DMS 273 treated with DMSO at 0.1 percent for 48 hours (cell line): ENCODE measurements at regions not wholly inside any gene's neighbourhood (a gene's known extent, or its start where the extent isn't known, plus 50 kb on each side); places are given as distances from the start of the nearest gene placed in this dataset.

ENCODE experiments used
- DNase-seq: peaks from one replicate; lab custom pipeline; 2025; lab: John Stamatoyannopoulos, UW

DNA sequence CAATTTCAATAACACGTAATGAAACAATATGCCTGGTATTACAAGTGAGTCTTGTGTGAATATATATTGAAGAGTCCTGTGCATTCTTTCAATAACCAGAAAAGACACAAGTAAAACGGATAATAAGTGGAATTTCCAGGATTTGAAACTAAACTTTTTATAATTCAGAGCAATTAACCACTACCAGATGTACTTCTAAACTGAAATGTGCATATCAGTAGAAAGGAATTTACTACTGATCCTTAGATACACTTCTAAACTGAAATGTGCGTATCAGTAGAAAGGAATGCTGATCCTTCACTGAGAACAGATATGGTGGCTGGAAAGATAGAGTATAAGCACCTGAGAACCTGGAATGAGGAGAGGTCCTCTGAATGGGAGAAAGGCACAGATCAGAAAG lies 470.9 kb upstream of the SPHKAP start:
- DNase-seq = no peak

GRCh38 chr2:228649876-228650275 lies 468.4 kb upstream of the SPHKAP start:
- DNase-seq = no peak

DNA sequence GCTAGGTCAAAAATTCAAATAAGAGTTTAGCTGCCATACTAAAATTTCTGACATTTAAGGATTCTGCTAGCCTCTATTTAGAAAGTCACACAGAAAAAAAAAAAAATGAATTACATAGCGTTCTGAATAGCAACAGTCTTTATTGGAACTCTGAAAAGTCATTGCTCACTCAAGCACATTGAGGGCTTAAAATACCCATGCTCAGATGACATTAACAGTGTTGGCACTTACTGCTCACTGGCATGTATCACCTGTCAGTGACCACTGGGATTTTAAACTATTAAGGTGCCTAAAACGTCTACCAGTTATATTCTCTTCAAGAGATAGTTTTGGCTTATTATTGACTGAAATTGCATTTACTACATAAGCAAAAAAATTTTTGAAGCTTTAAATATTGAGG lies 468.0 kb upstream of the SPHKAP start:
- no peak for DNase-seq

- no peak for DNase-seq
Observed at GRCh38 chr2:228648541-228648940, 467.1 kb upstream of the SPHKAP start.

GRCh38 chr2:228646061-228646460 lies 464.6 kb upstream of the SPHKAP start:
- no peak for DNase-seq

- no peak for DNase-seq
Observed at GRCh38 chr2:228644199-228644598, 462.7 kb upstream of the SPHKAP start.

DNA sequence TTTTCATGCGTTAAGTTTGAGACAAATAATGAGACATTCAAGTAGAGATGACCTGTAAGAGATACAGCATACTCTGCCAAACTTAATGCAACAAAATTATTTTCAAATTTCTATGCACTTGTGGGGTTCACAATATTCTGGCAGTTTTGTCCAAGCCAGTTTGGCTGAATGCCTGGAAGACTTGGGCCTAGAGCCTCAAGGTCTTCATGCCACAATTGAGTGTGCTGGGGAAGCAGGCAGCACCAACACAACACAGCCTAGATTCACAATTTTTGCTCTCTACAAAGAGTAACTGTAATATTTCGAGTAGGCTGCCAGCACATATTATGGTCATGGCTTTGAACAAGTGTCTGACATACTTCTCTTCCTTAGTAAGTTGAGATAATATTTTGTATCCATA lies 461.4 kb upstream of the SPHKAP start:
- no peak for DNase-seq

- no peak for DNase-seq
Observed at GRCh38 chr2:228630786-228631185, 449.3 kb upstream of the SPHKAP start.

GRCh38 chr2:228629251-228629650 lies 447.8 kb upstream of the SPHKAP start:
- DNase-seq = no peak

DNA sequence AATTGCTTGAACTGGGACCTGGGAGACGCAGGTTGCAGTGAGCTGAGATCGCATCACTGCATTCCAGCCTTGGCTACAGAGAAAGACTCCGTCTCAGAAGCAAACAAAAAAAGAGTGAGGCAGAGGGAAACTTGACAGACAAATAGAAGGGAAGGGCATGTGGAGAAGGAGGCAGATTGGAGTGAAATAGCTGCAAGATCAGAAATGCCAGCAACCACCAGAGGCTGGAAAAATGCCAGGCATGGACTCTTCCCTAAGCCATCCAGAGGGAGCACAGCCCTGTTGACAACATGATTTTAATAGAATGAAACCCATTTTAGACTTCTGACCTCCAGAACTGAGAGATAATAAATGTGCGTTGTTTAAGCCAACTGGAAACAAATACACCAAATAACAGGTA lies 447.2 kb upstream of the SPHKAP start:
- no peak for DNase-seq

DNA sequence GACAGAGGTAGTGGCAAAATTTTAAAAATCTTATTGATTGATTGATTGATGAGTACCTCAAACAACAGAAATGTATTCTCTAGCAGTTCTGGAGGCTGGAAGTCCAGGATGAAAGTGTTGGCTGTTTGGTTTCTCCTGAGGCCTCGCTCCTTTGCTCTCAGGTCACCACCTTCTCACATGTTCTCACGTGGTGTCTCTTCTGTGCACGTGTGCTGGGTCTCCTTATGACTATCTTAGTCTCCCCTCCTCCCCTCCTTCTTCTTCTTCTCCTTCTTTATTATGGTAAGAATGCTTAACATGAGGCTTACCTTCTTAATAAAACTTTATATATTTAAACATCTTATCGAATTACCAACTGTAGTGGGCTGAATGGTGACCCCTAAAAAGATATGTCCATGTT lies 446.0 kb upstream of the SPHKAP start:
- DNase-seq = no peak

- no peak for DNase-seq
Observed at GRCh38 chr2:228625481-228625880, 444.0 kb upstream of the SPHKAP start.

GRCh38 chr2:228624733-228625132 lies 443.2 kb upstream of the SPHKAP start:
- no peak for DNase-seq

GRCh38 chr2:228615496-228615895 lies 434.0 kb upstream of the SPHKAP start:
- no peak for DNase-seq

DNA sequence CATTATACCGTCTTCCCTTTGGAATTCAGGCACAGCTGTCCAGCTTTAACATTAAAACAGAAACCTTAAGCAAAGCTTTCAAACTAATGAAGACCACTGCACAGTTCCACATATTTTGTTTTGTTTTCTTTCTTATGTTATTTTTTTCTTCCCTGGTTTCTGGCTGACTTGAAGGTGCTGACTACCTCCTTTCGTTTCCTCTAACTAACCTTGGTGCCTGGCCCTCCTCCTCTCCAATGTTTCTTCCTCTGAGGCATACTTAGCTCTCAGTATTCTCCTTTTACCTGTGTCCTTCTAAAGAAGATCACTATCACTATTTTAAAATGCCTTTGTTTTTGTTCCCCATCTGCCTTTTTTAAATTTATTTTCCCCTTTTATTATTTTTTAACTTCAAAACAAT lies 433.3 kb upstream of the SPHKAP start:
- no peak for DNase-seq

- DNase-seq = no peak
Observed at GRCh38 chr2:228613133-228613850, 431.8 kb upstream of the SPHKAP start.

- no peak for DNase-seq
Observed at GRCh38 chr2:228611171-228611570, 429.7 kb upstream of the SPHKAP start.

GRCh38 chr2:228602288-228602687 lies 420.8 kb upstream of the SPHKAP start:
- DNase-seq = no peak

- no peak for DNase-seq
Observed at GRCh38 chr2:228600265-228600664, 418.8 kb upstream of the SPHKAP start.

GRCh38 chr2:228599781-228600180 lies 418.3 kb upstream of the SPHKAP start:
- no peak for DNase-seq

- DNase-seq = no peak
Observed at GRCh38 chr2:228599297-228599696, 417.8 kb upstream of the SPHKAP start.

GRCh38 chr2:228597032-228597431 lies 415.5 kb upstream of the SPHKAP start:
- no peak for DNase-seq

DNA sequence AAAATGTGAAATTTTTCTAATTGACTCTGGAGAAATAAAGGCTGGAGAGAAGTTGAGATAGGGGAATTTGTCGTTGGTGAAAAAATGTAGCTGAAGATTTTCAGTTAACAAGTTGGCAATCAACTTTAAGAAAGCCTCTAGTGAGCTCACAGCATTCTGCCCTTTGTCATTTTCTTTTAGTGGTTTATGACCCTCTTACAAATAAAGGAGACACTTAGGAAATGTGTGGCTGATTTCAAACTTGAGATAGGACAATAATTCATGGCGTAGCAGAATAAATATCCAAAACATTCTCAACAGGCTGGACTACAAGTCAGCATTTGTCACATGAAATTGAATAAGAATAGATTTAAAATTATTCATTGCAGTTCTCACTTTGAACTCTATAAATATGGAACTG lies 412.5 kb upstream of the SPHKAP start:
- no peak for DNase-seq

GRCh38 chr2:228592925-228593324 lies 411.4 kb upstream of the SPHKAP start:
- DNase-seq = no peak

GRCh38 chr2:228590681-228591080 lies 409.2 kb upstream of the SPHKAP start:
- no peak for DNase-seq
